GM12878 (cell line): ENCODE measurements at regions not wholly inside any gene's neighbourhood (a gene's known extent, or its start where the extent isn't known, plus 50 kb on each side); places are given as distances from the start of the nearest gene placed in this dataset.

ENCODE experiments used
- ATAC-seq: fragments of 200-7000 bp; cut with Tn5 transposase; 3 replicates; pipeline ENCODE4 v1.9.1; 2020; ENCODE audit warnings: mild to moderate bottlenecking, moderate library complexity
- BruUV-seq: library from RNA; stranded (reverse); fragments of 400-500 nt; replicated peaks from 2 replicates; lab custom pipeline; 2021; lab: Mats Ljungman, UMichigan
- CTCF ChIA-PET: fragments of 300-600 bp; sonication (Branson Sonifier 250); formaldehyde crosslinking; extraction: SDS; loops from one replicate; lab custom pipeline; 2021; ENCODE audit warnings: inconsistent platforms; lab: Yijun Ruan, JAX
- POLR2A ChIA-PET: fragments of 350-600 bp; formaldehyde crosslinking; extraction: SDS; loops from one replicate; lab custom pipeline; 2021; ENCODE audit warnings: inconsistent platforms; lab: Charles Lee
- RAD21 ChIA-PET: fragments of 300-600 bp; sonication (Branson Sonifier 250); formaldehyde crosslinking; loops from one replicate; lab custom pipeline; 2023; ENCODE audit warnings: antibody characterized with exemption; ENCODE audit not compliant: unreplicated experiment; lab: Charles Lee
- SMC1A ChIA-PET: fragments of 300-600 bp; sonication (Branson Sonifier 250); formaldehyde crosslinking; loops from one replicate; lab custom pipeline; 2023; ENCODE audit not compliant: unreplicated experiment, uncharacterized antibody; lab: Charles Lee
- DNase-seq: peaks from one replicate; pipeline ENCODE4 v3.0.0-alpha.2; 2011; ENCODE audit warnings: low read depth, low spot score
- FAIRE-seq: peaks from 3 replicates; lab custom pipeline; 2011; peaks lifted over from hg19 to GRCh38; lab: Jason Lieb, UNC
- H2AFZ ChIP-seq: 2 replicates; pipeline ENCODE4 v1.6.0; 2011; ENCODE audit warnings: low read depth, low read length, control low read depth; ENCODE audit not compliant: control insufficient read depth
- H3K27ac ChIP-seq: 2 replicates; pipeline ENCODE4 v1.5.1; 2011; ENCODE audit warnings: control low read depth; ENCODE audit not compliant: control insufficient read depth, insufficient read depth
- H3K27me3 ChIP-seq, 2 experiments: replicated peaks in 1 of 2; 2 replicates each; pipeline versions ENCODE4 v1.6.0 to v1.6.1; 2011; ENCODE audit warnings: low read length in 1 of 2; ENCODE audit not compliant: control insufficient read depth in 2 of 2, insufficient read depth in 2 of 2
- H3K36me3 ChIP-seq, 2 experiments: 2 replicates each; pipeline ENCODE4 v1.5.1; 2011; ENCODE audit warnings: low read length in 1 of 2; ENCODE audit not compliant: control insufficient read depth in 2 of 2, insufficient read depth in 2 of 2
- H3K4me1 ChIP-seq: 2 replicates; pipeline ENCODE4 v1.6.1; 2011; ENCODE audit warnings: mild to moderate bottlenecking, low read length, moderate library complexity, mixed read lengths; ENCODE audit not compliant: control insufficient read depth, insufficient read depth
- H3K4me2 ChIP-seq: 2 replicates; pipeline ENCODE4 v1.6.0; 2011; ENCODE audit warnings: control low read depth; ENCODE audit not compliant: control insufficient read depth, insufficient read depth
- H3K4me3 ChIP-seq: fragments of 200-600 bp; sonication (generic); 2 replicates; pipeline ENCODE4 v1.5.1; 2016
- H3K79me2 ChIP-seq: 2 replicates; pipeline ENCODE4 v1.6.0; 2011; ENCODE audit warnings: low read length; ENCODE audit not compliant: control insufficient read depth, insufficient read depth
- H3K9ac ChIP-seq: 2 replicates; pipeline ENCODE4 v1.8.0; 2011; ENCODE audit warnings: low read length, control low read depth, mixed read lengths; ENCODE audit not compliant: control insufficient read depth, insufficient read depth
- H3K9me3 ChIP-seq: replicated peaks from 3 replicates; pipeline ENCODE4 v1.5.1; 2011; ENCODE audit warnings: mild to moderate bottlenecking, low read length; ENCODE audit not compliant: control insufficient read depth, insufficient read depth
- H4K20me1 ChIP-seq: 2 replicates; pipeline ENCODE4 v1.6.0; 2011; ENCODE audit not compliant: control insufficient read depth, insufficient read depth
- PRDM15 ChIP-seq: fragments of 450-650 bp; formaldehyde crosslinking; IDR thresholded peaks from 2 replicates; pipeline ENCODE4 v1.4.0; 2020; ENCODE audit warnings: mild to moderate bottlenecking, moderate library complexity
- ZBTB11 ChIP-seq: fragments of 450-650 bp; formaldehyde crosslinking; IDR thresholded peaks from 2 replicates; pipeline ENCODE4 v1.5.0; 2022; ENCODE audit warnings: mild to moderate bottlenecking, missing genetic modification characterization
- in situ Hi-C: fragments of 300-500 bp; cut with MboI; formaldehyde crosslinking; loops from 9 replicates; pipeline ENCODE4 v1.14.3; 2018; ENCODE audit warnings: mixed read lengths
- intact Hi-C: fragments of 100-400 bp; cut with micrococcal nuclease; formaldehyde crosslinking; loops from one replicate; pipeline ENCODE4 v1.14.2; 2022; ENCODE audit not compliant: unreplicated experiment

- DNase-seq: no peak
- ChIA-PET CTCF (no interaction called here), SMC1A (no interaction called here), RAD21 (no interaction called here), POLR2A (no interaction called here)
- BruUV-seq: no TSS peak
- Histone ChIP-seq H3K36me3 (no peaks in the 10 kb centered on the region), H4K20me1 (no peaks in the 10 kb centered on the region), H3K27ac (no peak overlapping the region), H3K4me3 (no peak overlapping the region), H2AFZ (no peak overlapping the region), H3K27me3 (no peaks in the 10 kb centered on the region), H3K9me3 (no peaks in the 10 kb centered on the region), H3K4me1 (no peaks in the 10 kb centered on the region), H3K79me2 (no peaks in the 10 kb centered on the region), H3K9ac (no peak overlapping the region), H3K4me2 (no peak overlapping the region)
- in situ Hi-C loops: no loop called here
- TF ChIP-seq PRDM15 (no peak), ZBTB11 (CRISPR knock-in tag) (no peak)
- no peak for ATAC-seq
- no peak for FAIRE-seq
- intact Hi-C loops: no loop called here
Observed at GRCh38 chr3:3356846-3357245, 177.4 kb upstream of the CRBN start.
